HG03354 (cell line): ENCODE measurements at regions not wholly inside any gene's neighbourhood (a gene's known extent, or its start where the extent isn't known, plus 50 kb on each side); places are given as distances from the start of the nearest gene placed in this dataset.
"Not testable (repeated sequence)": the region's sequence is repeated elsewhere in the genome, so short reads cannot be mapped to it uniquely, and the experiment has no call there.

Experiments used
- ATAC-seq: cut with Tn5 transposase; IDR thresholded peaks from one replicate; pipeline ENCODE4 v1.9.1; 2021; ENCODE audit warnings: mild to moderate bottlenecking; ENCODE audit not compliant: unreplicated experiment, poor library complexity, severe bottlenecking

DNA sequence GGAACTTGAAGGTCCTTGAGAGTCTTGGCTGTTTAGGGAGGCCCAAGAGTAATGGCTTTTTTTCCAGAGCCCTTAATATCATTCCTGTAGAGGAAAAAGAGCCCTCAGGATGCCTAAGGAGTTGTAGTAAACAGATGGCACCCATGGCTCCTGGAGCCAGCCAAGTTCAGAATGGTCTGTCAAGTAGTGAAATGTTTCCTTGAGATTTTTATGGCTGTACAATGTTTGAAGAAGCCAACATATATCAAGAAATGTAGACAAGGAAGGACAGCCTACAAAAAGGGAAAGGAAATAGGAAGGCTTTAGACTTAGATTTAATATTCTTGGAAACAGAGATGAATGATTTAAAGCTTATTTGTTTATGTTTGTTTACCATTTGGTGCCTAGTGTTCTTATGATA, 334.8 kb downstream of the SATB1 start:
- ATAC-seq = no peak

DNA sequence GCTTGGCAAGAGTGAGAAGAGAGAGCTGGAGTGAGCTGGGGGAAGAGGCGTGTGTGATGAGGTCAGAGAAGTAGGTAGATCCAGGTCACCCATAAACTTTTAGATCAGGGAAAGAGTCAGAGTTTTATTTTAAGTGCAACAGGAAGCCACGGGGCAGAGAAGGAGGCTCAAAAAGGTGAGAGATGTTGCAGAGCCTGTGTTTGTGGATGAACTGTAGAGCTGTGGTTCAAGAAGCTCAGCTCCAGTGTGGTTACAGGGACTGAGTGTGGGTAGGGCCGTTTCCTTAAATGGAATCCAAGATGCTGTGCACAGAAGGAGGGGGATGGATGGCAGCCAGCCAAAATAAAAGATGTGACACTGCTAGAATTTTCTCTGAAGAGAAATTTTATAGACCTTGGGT, 337.2 kb downstream of the SATB1 start:
- ATAC-seq = no peak

DNA sequence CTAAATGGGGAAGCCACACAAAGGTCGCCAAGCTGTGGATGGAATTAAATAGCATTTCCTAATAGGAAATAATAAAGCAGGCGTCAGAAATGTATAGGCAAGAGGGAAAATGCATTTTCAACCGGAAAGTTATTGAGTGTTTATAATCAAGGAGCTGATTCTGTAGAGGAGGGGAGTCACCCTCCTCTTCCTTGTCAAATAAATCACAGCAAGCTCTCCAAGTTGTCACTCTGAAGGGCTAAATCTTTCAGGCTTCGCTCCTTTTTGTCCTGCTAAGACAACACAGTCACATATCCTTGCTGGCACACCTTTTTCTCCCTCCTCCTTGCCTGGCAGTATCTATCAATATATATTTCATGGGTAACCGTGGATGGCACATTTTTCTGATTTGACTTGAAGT, 338.4 kb downstream of the SATB1 start:
- no peak for ATAC-seq

DNA sequence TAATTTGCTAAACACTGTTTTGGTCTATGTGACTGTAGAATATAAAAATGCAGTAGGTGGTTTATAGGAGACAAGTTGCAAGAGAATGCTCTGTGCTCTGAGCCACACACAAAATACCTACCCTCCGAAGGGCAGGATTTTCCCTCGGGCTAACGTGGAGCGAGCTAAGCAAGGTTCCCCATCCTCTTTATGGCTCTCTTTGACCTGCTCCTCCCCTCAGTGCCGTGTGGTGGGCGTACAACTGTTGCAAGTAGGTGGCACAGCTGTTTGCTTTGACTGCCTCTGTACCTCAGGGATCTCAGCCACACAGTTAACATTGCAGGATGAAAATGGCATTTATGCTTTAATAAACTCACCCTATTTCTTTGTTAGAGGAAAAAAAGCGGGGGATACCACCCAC, 339.1 kb downstream of the SATB1 start:
- ATAC-seq = no peak

DNA sequence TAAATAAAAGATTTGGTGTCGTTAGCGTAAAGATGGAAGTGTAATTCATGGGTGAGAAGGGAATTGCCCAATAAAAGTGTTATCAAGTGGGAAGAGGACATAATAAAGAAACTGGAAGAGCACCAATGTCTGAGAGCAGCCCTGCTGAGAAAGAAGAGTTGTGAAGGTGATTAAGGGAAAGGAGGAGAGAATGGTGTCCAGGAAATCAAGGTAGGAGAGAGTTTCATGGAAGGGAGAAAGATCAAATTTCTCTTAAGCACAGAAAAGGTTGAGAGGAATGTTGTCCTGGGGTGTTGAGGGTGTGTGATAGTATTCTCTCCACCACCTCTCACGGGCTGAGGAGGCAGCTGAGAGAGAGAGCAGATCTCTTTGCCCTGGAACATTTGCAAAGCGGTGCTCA, 339.7 kb downstream of the SATB1 start:
- ATAC-seq = no peak

DNA sequence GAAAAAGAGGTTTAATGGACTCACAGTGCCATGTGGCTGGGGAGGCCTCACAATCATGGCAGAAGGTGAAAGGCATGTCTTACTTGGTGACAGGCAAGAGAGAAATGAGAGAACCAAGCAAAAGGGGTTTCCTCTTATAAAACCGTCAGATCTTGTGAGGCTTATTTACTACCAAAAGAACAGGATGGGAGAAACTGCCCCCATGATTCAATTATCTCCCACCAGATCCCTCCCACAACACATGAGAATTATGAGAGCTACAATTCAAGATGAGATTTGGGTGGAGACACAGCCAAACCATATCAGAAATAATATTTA, 340.8 kb upstream of the TBC1D5 start:
- not testable (repeated sequence) for ATAC-seq

DNA sequence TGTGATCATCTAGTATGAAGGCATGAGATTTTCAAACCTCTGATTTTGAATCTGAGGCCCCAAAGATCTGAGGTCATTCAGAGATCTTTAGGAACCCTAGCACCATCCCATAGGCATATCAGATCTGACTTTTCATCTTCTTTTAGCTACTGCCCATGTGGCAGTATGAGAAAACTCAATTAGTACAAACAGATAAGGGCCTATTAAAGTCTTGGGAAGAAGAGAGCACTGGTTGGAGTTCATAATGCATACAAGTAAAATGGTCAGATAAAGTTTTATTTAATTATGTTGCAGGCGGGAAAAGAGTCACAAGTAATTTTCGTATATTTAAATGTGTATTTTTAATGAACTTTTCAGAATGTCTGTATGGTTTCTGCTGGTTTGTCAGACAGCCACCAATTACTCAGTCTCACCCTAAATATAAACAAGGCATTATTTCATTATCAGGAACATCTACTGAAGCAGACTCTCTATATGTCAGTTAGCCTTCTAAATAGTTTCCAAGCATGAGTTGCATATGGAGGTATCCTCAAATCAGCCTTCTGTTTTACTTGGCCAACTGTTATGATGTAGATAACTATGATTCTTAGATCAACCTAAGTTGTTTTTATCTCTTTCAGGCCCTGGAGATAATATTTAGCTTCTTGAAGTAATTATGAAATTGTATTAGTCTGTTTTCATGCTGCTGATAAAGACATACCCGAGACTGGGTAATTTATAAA, 340.3 kb upstream of the TBC1D5 start:
- ATAC-seq = no peak

DNA sequence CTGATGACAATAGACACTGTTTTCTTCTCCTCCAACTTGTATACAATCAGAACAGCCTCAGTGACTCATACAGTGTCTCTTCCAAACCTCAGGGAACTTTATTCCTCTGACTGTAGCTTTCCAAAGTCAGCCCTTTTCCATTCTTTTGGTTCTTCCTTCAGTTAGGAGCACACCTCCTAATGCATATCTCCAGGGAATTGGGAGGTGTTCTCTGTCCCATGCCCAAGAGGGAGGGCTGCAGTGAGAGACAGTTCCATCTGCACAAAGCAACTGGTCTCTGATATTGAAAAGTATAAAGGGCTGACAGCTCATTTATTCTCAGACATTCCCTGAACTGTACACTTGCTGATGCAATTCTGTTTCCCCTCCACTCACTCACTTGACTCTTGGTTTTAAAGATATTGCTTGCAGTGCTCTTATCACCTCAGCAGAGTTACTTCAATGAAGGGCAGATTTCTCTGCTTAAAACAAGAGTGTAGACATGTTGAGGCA, 337.8 kb upstream of the TBC1D5 start:
- no peak for ATAC-seq

DNA sequence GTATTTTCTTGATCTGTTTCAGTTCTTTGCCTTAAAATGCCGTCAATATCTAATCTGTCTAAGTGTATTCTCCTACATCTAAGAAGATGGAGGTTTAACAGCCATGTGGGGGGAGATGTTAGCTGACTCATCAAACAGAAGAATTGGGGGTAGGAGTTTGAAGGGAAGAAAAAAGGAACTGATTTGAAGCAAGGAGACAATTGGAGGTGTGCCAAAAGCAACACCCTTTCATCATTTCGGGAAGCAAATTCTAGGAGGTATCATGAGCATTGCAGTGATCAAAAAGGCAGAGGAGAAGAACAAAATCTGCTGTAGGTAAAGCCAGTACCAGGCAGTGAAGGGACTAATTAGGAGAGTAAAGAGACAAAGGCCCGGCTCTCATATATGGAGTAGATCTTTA, 337.3 kb upstream of the TBC1D5 start:
- no peak for ATAC-seq

DNA sequence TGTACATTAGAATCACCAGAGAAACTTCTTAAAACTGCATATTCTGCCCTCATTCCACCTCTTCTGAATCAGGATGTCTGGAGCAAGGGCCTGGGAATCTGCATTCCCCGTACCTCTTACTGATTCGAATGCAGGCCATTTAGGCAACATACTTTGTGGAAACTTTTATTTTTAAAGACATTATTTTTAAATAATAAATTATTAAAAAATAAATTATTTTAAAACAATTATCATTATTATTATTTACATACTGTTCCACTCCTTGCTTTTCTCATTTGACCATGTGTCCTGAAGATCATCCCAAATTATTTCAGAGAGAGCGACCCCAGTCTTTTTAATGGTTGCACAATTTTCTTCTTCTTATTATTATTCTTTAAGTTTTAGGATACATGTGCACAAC, 336.6 kb upstream of the TBC1D5 start:
- no peak for ATAC-seq

DNA sequence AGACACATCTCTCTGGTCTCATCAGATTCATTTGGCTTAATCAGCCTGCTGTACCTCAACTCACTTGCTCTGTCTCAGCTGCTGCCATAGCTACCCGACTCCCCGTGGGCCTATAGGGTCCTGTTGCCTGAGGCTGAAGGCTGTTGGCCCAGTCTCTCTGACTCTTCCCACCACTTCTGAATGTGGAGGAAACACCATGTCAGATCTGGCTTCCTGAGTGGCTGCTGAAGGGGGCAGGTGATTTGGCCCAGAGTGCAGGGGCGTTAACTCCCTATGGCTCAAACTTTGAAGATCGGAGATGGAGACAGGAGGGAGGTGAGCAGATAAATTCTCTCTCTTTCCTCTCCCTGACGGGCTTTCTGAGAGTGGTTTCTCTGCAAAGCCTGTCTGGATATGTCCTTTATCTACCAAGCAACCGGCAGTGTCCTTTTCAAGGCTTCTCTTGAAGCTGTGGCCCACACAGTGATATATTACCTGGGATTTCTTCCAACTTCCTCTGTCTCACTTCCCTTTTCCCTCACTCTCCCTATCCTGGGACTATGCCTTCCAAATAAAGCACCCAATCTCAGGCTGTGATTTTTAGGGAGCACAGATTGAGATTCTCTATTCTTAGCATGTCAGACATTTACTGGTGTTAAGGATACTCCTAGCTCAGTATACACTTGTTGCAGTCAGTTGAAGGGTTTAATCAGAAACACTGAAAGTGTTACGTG, 334.9 kb upstream of the TBC1D5 start:
- no peak for ATAC-seq

DNA sequence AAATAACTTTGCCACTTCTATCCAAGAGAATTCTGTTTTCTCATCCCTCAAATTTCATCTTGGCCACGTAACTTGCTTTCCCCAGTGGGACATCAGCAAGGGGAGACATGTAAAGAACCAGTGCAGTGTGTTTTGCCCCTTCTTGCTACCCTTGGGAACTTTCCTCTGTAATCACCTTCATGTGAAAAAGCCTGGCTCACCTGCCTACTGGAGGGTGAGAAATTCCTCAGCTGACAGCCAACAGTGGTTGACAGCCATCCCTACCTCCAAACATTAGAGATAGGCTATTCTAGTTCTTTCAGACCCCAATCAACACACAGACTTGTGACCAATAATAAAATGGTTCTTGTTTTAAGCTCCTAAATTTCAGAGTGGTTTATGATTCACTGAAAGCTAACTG, 333.9 kb upstream of the TBC1D5 start:
- ATAC-seq = no peak

DNA sequence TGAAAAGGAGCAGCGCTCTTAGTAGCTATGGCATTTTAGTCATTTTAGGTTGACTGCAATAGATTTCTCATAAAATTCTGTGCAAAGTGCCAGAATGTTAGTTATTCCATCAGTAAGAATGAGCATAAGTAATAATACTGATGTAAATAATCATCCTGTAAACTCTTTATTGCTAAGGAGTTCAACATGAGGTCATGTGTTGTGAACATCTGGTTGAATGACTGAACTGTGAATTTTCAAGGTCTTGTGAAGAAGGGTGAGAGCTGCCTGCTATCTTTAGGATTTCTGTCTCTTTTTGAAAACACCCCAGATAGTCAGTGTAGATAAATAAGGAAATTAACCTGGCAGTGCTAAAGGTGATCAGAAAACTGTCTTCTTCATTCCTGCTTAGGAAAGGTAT, 333.4 kb upstream of the TBC1D5 start:
- no peak for ATAC-seq

DNA sequence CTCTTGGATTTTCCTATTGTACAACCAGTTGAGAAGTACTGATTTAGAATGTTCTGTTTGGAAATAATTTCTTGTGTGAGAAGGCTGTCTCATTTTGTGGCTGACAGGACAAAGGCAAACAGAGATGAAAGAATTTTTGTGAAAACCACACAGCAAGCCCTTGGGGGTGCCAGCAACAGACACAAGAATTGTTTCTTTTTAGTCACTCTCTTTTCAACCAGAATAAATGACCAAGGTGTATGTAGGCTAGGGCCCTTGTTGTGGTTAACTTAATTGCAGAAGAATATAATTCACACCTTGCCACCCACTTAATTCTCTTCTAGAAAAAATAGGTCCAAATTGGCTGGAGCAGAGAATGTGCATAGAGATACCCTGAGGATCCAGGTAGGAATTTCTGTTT, 329.4 kb upstream of the TBC1D5 start:
- ATAC-seq = no peak

DNA sequence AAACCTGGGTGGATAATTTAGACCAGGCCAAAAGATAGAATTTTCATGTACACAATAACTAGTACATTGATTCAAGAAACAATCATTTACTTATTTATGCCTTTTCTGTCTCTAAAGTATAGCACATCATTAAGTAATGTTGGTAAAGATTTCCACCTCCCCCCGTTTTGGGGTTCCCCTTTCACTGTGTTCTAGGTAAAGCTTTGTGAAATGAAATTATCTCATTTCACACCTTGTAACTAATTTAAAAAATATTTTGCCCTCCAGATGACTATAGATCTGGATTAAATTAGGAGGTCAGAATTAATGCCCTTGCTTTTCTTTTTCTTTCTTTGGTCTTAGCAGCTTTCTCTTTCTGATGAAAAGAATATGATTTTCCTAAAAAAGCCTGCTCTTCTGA, 328.5 kb upstream of the TBC1D5 start:
- no peak for ATAC-seq

DNA sequence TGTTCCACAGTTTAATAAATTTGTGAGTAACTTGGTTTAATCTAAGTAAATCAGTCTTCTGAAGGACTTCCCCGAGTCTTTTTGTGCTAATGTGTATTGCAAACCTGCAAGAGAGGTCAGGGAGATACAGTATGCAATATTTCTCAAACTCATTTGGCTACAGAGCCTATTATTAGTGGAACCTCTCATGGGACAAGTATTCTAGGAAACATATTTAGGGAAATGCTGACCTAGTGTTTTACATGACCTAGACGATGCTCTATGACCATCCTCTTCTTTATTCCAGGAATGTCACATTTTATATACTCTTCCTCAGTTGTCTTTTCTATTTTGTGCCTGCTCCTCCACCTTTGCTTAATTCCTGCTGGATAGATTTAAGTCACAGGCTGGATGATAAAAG, 327.8 kb upstream of the TBC1D5 start:
- ATAC-seq = no peak

DNA sequence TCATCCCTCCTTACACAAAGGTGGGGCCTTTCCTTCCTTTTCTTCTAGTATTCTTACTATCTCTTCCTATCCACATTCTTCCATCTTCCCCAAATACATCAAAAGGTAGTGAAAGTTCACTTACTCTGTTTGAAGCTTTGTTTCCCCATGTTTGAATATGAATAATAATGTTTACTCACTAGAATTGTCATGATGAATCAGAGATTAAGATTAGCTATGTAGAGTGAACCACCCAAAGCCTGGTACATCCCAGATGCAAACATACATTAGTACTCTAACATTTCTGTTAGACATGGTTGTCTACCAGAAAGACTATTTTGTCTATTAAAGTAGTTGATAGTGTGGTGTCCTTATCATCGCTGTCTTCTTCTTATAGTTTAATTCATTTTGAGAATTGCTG, 327.1 kb upstream of the TBC1D5 start:
- no peak for ATAC-seq

DNA sequence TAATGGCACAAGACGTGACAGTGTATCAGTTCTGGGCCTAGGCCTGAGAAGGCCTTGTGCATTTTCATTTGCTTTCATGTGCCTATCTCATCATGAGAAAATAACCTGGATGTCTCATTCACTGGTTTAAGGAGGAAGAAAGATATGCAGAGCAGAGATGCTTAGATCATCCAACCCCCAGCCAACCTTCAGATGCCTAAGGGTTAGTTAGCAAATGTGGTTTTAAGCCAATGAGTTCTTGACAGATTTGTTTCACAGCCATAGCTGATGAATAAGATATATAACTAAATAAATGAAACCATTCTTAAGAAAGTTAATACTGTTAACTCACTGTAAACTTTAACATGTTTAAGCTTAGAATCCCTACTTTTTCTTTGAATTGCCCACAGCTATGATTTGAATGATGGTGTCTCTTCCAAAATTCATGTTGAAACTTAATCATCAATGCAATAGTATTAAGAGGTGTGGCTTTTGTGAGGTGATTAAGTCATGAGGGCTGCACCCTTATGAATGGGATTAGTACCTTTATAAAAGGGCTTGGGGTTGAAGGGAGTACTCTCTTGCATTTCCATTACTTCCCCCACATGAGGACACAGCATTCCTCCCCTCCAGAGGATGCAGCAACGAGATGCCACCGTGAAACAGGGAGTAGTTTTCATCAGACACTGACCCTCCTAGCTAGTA, 324.6 kb upstream of the TBC1D5 start:
- no peak for ATAC-seq

DNA sequence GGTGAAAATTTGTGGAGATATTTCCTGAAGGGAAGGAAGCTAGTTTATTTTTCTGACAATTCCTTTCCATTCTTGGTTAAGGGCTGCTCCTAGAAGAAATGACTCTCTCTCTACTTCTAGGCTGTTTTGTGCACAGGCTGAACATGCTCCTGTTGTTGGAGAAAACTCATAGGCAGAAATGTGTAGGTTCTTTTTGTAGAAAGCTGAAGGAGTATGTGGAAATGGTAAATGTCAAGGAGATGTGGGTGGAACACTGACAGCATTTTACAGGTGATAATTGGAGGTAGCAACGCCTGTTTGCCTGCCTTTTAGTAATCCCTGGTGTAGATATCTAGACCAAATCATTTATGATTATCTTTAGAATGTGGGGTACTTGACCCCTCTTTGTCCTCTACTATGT, 322.2 kb upstream of the TBC1D5 start:
- no peak for ATAC-seq

DNA sequence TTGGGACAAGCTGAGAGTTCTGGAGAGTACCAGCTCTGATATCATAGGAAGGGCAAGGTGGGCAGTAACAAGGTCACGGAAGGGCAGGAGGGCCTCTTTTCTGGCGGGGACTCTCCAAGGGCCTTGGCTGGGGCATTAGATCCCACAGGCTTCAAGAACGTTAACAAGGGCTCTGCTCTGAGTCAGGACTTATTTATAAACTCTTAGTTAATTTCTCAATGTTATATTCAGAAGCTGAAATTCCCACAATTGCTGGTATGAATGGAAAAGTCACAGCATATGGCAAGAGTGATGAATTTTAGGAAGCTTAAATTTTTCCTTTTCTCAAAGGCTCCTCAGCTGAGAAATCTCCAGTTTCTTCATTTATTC, 320.2 kb upstream of the TBC1D5 start:
- ATAC-seq = no peak
